ENCODE measurements at regions not wholly inside any gene's neighbourhood (a gene's known extent, or its start where the extent isn't known, plus 50 kb on each side); places are given as distances from the start of the nearest gene placed in this dataset.

DNA sequence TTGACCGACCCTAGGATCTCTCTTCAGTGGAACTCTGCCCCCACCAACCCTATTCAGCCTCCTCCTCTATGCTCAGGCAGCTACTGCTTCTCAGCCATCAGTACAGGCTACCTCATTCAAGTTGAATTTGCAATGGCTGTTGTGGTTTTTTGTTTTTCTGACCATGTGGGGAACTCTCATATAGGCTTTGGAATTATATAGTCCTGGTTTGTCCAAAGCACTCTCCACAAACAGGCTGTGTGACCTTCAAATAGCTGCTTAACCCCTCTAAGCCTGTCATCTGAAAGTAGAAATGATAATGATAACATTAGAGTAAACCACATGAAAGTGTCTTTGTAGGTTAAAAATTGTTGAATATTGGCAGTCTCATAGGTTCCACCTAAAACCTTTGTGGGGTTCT, 80.3 kb downstream of the UNC5CL start:
- H3K36me3 ChIP-seq (ENCODE audit: control insufficient read depth, insufficient read depth, low read length), result no peaks in the 10 kb centered on the region
- H3K4me3 ChIP-seq (replicated peaks; ENCODE audit: low read depth, low read length), result no peak overlapping the region
- H3K27me3 ChIP-seq (replicated peaks; ENCODE audit: control insufficient read depth, insufficient read depth, low read length), result no peaks in the 10 kb centered on the region
- DNase-seq (ENCODE audit: extremely low read depth, insufficient read length), result no peak
- TF ChIP-seq, protein P1, sequence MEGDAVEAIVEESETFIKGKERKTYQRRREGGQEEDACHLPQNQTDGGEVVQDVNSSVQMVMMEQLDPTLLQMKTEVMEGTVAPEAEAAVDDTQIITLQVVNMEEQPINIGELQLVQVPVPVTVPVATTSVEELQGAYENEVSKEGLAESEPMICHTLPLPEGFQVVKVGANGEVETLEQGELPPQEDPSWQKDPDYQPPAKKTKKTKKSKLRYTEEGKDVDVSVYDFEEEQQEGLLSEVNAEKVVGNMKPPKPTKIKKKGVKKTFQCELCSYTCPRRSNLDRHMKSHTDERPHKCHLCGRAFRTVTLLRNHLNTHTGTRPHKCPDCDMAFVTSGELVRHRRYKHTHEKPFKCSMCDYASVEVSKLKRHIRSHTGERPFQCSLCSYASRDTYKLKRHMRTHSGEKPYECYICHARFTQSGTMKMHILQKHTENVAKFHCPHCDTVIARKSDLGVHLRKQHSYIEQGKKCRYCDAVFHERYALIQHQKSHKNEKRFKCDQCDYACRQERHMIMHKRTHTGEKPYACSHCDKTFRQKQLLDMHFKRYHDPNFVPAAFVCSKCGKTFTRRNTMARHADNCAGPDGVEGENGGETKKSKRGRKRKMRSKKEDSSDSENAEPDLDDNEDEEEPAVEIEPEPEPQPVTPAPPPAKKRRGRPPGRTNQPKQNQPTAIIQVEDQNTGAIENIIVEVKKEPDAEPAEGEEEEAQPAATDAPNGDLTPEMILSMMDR (IDR thresholded peaks at IDR 0.05; ENCODE audit: insufficient read depth, low read length, poor library complexity, severe bottlenecking), result no peak

DNA sequence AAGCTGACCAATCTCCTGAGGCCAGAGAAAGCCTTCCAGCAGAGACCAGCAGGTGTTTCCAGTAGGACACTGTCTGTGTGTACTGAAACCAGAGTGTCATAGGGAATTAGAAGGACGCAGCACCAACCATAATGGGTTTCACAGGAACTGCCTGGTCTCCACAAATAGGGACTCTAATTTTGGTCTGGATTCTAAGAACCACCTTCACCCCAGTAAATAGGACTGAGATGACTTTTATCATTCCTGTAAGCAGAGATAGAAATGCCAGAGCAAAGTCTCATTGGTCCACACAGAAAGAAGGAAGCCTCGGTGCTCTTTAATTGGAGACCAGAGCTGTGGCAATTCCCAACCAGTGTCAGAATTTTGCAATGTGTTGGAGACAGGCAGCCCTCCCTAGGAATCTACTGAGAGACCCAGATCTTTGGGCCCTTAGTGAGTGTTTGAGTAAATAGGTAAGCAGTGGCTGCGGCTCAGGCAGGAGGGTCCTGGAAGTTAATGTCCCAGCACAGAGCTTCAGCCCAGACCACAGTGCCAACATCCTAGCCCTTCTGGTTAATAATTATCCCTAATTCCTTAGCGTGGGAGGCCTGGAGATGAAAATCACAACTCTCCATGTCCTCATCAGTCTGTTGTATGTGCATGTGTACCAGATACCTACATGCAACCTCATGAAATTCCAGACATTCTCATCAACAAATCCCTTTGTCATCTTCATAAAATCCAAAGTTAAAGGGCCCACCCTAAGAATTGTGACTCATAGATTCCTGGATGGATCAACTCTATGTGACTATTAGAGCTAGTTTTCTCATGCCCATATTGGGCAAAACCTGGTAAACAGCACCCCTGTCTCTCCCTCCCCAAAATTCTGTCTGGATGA, 81.2 kb downstream of the UNC5CL start:
- no peaks in the 10 kb centered on the region for H3K36me3 ChIP-seq (ENCODE audit: control insufficient read depth, insufficient read depth, low read length)
- TF ChIP-seq, protein P1 (IDR thresholded peaks at IDR 0.05; ENCODE audit: insufficient read depth, low read length, poor library complexity, severe bottlenecking), result no peak
- H3K4me3 ChIP-seq (replicated peaks; ENCODE audit: low read depth, low read length), result no peak overlapping the region
- no peak for DNase-seq (ENCODE audit: extremely low read depth, insufficient read length)
- H3K27me3 ChIP-seq (replicated peaks; ENCODE audit: control insufficient read depth, insufficient read depth, low read length), result no peaks in the 10 kb centered on the region

DNA sequence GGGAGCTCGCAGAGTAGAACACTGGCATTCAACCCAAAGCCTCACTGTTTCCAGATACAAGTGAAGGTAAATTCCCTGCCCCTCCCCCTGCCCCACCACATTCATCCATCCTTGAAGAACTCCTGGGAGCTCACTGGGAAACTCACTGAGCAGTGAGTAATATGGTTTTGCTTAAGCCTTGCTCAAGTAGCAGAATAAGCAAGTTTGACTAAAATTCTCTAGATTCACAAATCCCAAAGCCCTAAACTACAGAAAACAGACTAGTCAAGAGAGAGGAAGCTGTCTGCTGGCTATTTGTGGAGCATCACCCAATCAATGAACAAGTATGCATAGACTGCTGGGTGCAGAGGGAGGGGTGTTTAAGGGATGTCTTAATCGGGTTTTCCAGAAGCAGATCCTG, 82.1 kb downstream of the UNC5CL start:
- no peaks in the 10 kb centered on the region for H3K36me3 ChIP-seq (ENCODE audit: control insufficient read depth, insufficient read depth, low read length)
- TF ChIP-seq, protein P1 (IDR thresholded peaks at IDR 0.05; ENCODE audit: insufficient read depth, low read length, poor library complexity, severe bottlenecking), result no peak

DNA sequence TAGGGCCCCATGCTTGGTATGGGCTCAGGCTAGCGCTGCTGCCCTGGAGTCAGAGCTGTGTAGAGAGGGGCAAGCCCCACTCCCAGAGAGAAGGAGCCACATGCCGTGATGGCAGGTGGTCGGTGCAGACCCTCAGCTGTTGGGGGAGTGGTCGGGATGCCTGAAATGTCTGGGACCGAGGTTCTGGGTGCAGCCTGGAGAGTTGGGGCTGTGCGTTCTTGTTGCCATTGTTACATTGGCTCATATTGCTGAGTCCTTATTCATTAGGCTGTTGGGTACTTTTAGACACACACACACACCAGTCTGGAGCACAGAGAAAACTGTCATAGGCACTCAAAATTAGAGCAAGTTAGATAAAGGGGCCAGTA, 83.9 kb downstream of the UNC5CL start:
- TF ChIP-seq, protein P1 (IDR thresholded peaks at IDR 0.05; ENCODE audit: insufficient read depth, low read length, poor library complexity, severe bottlenecking), result no peak
- no peak for DNase-seq (ENCODE audit: extremely low read depth, insufficient read length)
- Histone ChIP-seq H3K36me3 (ENCODE audit: control insufficient read depth, insufficient read depth, low read length) (no peaks in the 10 kb centered on the region), H3K27me3 (replicated peaks; ENCODE audit: control insufficient read depth, insufficient read depth, low read length) (no peaks in the 10 kb centered on the region), H3K4me3 (replicated peaks; ENCODE audit: low read depth, low read length) (no peak overlapping the region)

More for the DNA sequence above, 82.1 kb downstream of the UNC5CL start:
- Histone ChIP-seq H3K4me3 (replicated peaks; ENCODE audit: low read depth, low read length) (no peak overlapping the region), H3K27me3 (replicated peaks; ENCODE audit: control insufficient read depth, insufficient read depth, low read length) (no peaks in the 10 kb centered on the region)
- DNase-seq (ENCODE audit: extremely low read depth, insufficient read length), result no peak

DNA sequence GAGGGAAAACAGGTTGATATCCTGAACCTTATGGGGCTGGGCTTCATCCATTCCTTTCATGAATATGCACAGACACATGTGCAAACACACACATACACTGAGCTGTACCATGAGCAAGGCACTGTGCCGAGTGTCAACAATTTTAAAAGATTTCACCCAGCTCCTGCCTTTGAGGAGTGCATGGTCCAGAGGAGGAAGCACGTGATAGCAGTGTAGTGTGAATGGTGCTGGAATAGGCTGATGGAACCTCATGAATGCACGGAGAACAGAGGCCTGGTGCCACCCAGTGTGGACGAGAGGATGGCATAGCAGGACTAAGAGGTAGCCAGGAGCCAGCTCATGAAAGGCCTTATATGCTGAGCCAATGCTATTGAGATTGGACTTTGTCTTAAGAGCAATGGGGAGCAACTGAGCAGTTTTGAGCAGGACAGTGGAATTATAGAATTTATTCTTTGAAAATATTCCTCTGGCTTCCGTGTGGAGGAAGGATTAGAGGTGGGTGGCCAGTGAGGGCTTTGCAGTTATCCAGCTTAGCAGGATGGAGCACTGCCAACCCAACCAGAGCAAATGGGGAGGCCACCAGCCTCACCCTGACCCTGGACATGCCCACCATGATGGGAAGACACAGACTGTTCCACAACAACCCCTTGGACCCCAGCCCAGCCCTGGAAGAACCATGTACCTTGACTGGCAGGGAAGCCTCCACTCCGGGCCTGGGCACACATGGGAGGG, 84.4 kb downstream of the UNC5CL start:
- Histone ChIP-seq H3K4me3 (replicated peaks; ENCODE audit: low read depth, low read length) (no peak overlapping the region), H3K27me3 (replicated peaks; ENCODE audit: control insufficient read depth, insufficient read depth, low read length) (no peaks in the 10 kb centered on the region), H3K36me3 (ENCODE audit: control insufficient read depth, insufficient read depth, low read length) (no peaks in the 10 kb centered on the region)
- TF ChIP-seq, protein P1 (IDR thresholded peaks at IDR 0.05; ENCODE audit: insufficient read depth, low read length, poor library complexity, severe bottlenecking), result no peak
- DNase-seq (ENCODE audit: extremely low read depth, insufficient read length), result no peak

All from GM06990 (cell line).